HEK293 (cell line): ENCODE measurements at regions not wholly inside any gene's neighbourhood (a gene's known extent, or its start where the extent isn't known, plus 50 kb on each side); places are given as distances from the start of the nearest gene placed in this dataset.

Source experiments
- CTCF ChIA-PET: fragments of 350-600 bp; formaldehyde crosslinking; extraction: SDS; loops from one replicate; lab custom pipeline; 2021; ENCODE audit warnings: antibody characterized with exemption; lab: Yijun Ruan, JAX
- POLR2A ChIA-PET: fragments of 300-600 bp; formaldehyde crosslinking; extraction: SDS; loops from one replicate; lab custom pipeline; 2020; ENCODE audit warnings: antibody characterized with exemption, inconsistent platforms; lab: Yijun Ruan, JAX
- H3K27ac ChIP-seq: fragments of 200-500 bp; sonication (Bioruptor generic); 2 replicates; pipeline ENCODE4 v1.5.1; 2014; ENCODE audit warnings: low read depth, low read length, control low read depth, inconsistent platforms; ENCODE audit errors: extremely low read depth
- H3K36me3 ChIP-seq, 2 experiments: fragments of 200-500 bp in 1 of 2; sonication (Bioruptor generic) in 1 of 2; 1 replicate in 1 of 2; 2 replicates in 1 of 2; pipeline ENCODE4 v1.5.1; 2014 to 2017; ENCODE audit warnings: inconsistent platforms in 2 of 2, low read length in 2 of 2; ENCODE audit not compliant: control insufficient read depth in 2 of 2, insufficient read depth in 1 of 2
- H3K4me1 ChIP-seq: fragments of 200-500 bp; sonication (Bioruptor generic); 2 replicates; pipeline ENCODE4 v1.5.1; 2014; ENCODE audit warnings: mild to moderate bottlenecking, low read length, inconsistent platforms; ENCODE audit not compliant: control insufficient read depth, insufficient read depth
- H3K4me3 ChIP-seq: 2 replicates; pipeline ENCODE4 v1.5.1; 2011; ENCODE audit warnings: low read depth, mild to moderate bottlenecking, control low read depth, low read length, moderate library complexity
- H3K9me3 ChIP-seq: fragments of 200-500 bp; sonication (Bioruptor generic); 2 replicates; pipeline ENCODE4 v1.5.1; 2014; ENCODE audit warnings: low read depth, low read length, inconsistent platforms; ENCODE audit not compliant: control insufficient read depth, insufficient read depth
- AEBP2 ChIP-seq: fragments of 450-650 bp; formaldehyde crosslinking; IDR thresholded peaks from 2 replicates; pipeline ENCODE4 v1.5.1; 2016; ENCODE audit warnings: missing biosample characterization, missing genetic modification characterization, borderline replicate concordance
- ELK4 ChIP-seq: IDR thresholded peaks from 2 replicates; pipeline ENCODE4 v1.6.1; 2011; ENCODE audit warnings: mild to moderate bottlenecking, low read depth, low read length, borderline replicate concordance
- HOXC10 ChIP-seq: sonication (generic); formaldehyde crosslinking; IDR thresholded peaks from 2 replicates; pipeline ENCODE4 v1.8.1; 2023; ENCODE audit warnings: mild to moderate bottlenecking, missing genetic modification reagents
- HOXD13 ChIP-seq: sonication (generic); formaldehyde crosslinking; IDR thresholded peaks from 2 replicates; pipeline ENCODE4 v1.8.0; 2022; ENCODE audit warnings: missing genetic modification reagents, borderline replicate concordance
- KLF10 ChIP-seq: fragments of 450-650 bp; IDR thresholded peaks from 2 replicates; pipeline ENCODE4 v1.5.1; 2018; ENCODE audit warnings: missing biosample characterization, mild to moderate bottlenecking, missing genetic modification characterization
- SCRT2 ChIP-seq: fragments of 450-650 bp; formaldehyde crosslinking; IDR thresholded peaks from 2 replicates; pipeline ENCODE4 v1.5.1; 2016; ENCODE audit warnings: missing biosample characterization, missing genetic modification characterization
- ZNF2 ChIP-seq: fragments of 450-650 bp; formaldehyde crosslinking; IDR thresholded peaks from 2 replicates; pipeline ENCODE4 v1.5.1; 2016; ENCODE audit warnings: missing biosample characterization, missing genetic modification characterization
- ZNF26 ChIP-seq: fragments of 450-650 bp; formaldehyde crosslinking; IDR thresholded peaks from 2 replicates; pipeline ENCODE4 v1.5.1; 2016; ENCODE audit warnings: missing biosample characterization, missing genetic modification characterization
- ZNF280C ChIP-seq: fragments of 450-650 bp; formaldehyde crosslinking; IDR thresholded peaks from 2 replicates; pipeline ENCODE4 v1.5.1; 2016; ENCODE audit warnings: missing biosample characterization, missing genetic modification characterization
- ZNF518A ChIP-seq: fragments of 450-650 bp; formaldehyde crosslinking; conservative IDR thresholded peaks from 2 replicates; pipeline ENCODE4 v1.5.1; 2016; ENCODE audit warnings: low read depth, missing biosample characterization, missing genetic modification characterization
- ZNF548 ChIP-seq: fragments of 450-650 bp; formaldehyde crosslinking; IDR thresholded peaks from 2 replicates; pipeline ENCODE4 v1.5.1; 2016; ENCODE audit warnings: missing biosample characterization, missing genetic modification characterization
- ZNF654 ChIP-seq: fragments of 450-650 bp; formaldehyde crosslinking; IDR thresholded peaks from 2 replicates; pipeline ENCODE4 v1.5.1; 2016; ENCODE audit warnings: low read depth, missing biosample characterization, missing genetic modification characterization
- ZNF664 ChIP-seq: fragments of 450-650 bp; formaldehyde crosslinking; IDR thresholded peaks from 2 replicates; pipeline ENCODE4 v1.5.1; 2016; ENCODE audit warnings: missing biosample characterization, missing genetic modification characterization

GRCh38 chr11:98772893-98773292, 247.9 kb upstream of the CNTN5 start (continued):
- TF ChIP-seq ELK4 (no peak), ZNF280C (no peak), ZNF654 (no peak), ZNF26 (no peak), ZNF664 (tag by site-specific recombination) (no peak)

GRCh38 chr11:98793276-98793675, 227.5 kb upstream of the CNTN5 start:
- H3K4me3 ChIP-seq = no peak overlapping the region
- H3K4me1 ChIP-seq = no peaks in the 10 kb centered on the region
- POLR2A ChIA-PET = no interaction called here
- TF ChIP-seq SCRT2 (no peak), HOXC10 (no peak), AEBP2 (no peak), ZNF518A (no peak), HOXD13 (CRISPR knock-in tag) (no peak), ZNF548 (tag by site-specific recombination) (no peak), ZNF2 (tag by site-specific recombination) (no peak), ELK4 (no peak), KLF10 (tag by site-specific recombination) (no peak)
- CTCF ChIA-PET = no interaction called here
- no peaks in the 10 kb centered on the region for H3K9me3 ChIP-seq
- H3K27ac ChIP-seq = no peak overlapping the region
- no peaks in the 10 kb centered on the region for H3K36me3 ChIP-seq
